HK-2 (cell line): ENCODE measurements at regions not wholly inside any gene's neighbourhood (a gene's known extent, or its start where the extent isn't known, plus 50 kb on each side); places are given as distances from the start of the nearest gene placed in this dataset.

Source experiments
- DNase-seq: peaks from one replicate; pipeline ENCODE4 v3.0.0-alpha.2; 2018; ENCODE audit not compliant: unreplicated experiment

DNA sequence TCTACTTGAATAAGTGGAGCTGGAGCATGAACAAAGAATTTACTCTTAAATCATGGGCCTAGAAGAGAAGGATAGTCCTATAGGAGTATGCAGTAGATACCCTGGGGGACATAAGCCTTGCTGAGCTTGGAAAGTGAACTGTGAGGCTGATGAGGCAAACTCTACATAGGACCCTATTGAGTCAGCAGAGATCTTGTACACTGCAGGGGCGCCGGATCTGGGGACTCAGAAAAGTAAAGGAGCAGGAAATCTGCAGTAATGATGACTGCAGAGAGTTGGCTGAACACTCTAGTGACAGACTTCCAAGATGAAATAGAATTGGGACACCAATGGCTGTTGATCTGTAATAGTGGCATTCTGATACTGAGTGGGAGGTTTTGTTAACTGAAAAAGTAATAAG is 543.7 kb downstream of the XIRP2 start:
- DNase-seq = no peak

- DNase-seq = no peak
Measured at GRCh38 chr2:167430447-167430846, 542.2 kb downstream of the XIRP2 start.

- no peak for DNase-seq
Measured at GRCh38 chr2:167424803-167425755, 536.8 kb downstream of the XIRP2 start.

DNA sequence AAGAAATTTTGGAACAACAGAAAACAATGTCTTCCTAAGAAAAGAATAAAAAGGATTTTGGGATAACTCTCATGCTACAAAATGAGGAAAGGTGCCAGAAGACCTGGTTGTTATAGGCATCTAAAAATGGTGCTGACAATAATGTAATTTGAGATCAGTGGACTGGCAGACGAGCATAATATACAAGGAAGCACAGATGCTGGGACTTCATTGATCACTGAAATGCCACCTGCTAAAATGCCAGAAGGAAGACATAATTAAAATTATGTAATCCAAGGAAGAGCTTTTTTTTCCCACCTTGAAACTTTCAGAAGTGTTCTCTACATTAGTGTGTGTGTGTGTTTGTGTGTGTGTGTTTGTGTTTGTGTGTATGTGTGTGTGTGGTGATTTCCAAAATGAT is 535.9 kb downstream of the XIRP2 start:
- DNase-seq = no peak

GRCh38 chr2:167423731-167424130 is 535.5 kb downstream of the XIRP2 start:
- no peak for DNase-seq

GRCh38 chr2:167420211-167420610 is 531.9 kb downstream of the XIRP2 start:
- DNase-seq = no peak

GRCh38 chr2:167415068-167415467 is 526.8 kb downstream of the XIRP2 start:
- DNase-seq = no peak

- no peak for DNase-seq
Measured at GRCh38 chr2:167411367-167411766, 523.1 kb downstream of the XIRP2 start.

- no peak for DNase-seq
Measured at GRCh38 chr2:167406558-167406957, 518.3 kb downstream of the XIRP2 start.

- no peak for DNase-seq
Measured at GRCh38 chr2:167404627-167405284, 516.5 kb downstream of the XIRP2 start.

DNA sequence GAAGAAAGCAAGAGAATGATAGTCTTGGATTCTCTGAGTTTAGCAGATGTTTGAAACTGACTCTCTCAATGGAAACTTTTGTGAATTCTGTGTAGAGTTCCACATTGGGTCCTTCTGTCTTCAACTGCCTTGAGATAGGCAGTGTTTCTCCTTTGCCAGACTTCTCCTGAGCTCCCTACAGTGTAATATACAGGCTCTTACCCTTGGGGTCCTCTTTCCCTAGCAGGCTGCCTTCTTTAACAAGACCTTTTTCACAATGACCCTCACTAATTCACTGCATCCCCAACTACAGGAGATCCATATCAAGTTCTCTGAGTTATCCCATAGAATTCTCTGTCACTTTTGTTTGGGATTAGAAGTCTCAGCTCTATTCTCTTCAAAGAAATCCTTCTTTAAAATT is 513.0 kb downstream of the XIRP2 start:
- no peak for DNase-seq

DNA sequence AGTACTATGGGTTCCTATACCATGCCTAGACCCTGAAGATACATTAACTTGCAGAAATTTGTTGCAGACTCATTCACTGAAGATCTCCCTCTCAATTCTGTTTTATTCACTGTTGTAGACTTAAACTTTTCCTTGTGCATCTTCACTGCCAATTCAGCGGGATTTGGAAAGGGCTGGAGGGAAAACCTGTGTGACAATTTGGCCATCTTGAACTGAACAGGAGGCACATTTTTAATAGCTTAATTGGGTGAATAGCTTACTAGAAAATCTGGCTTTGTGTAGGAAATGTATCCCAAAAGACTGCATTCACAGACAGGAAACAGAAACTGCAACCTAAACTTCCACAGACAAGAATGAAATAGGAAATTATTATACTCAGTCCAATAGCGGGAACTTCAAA is 512.3 kb downstream of the XIRP2 start:
- no peak for DNase-seq

DNA sequence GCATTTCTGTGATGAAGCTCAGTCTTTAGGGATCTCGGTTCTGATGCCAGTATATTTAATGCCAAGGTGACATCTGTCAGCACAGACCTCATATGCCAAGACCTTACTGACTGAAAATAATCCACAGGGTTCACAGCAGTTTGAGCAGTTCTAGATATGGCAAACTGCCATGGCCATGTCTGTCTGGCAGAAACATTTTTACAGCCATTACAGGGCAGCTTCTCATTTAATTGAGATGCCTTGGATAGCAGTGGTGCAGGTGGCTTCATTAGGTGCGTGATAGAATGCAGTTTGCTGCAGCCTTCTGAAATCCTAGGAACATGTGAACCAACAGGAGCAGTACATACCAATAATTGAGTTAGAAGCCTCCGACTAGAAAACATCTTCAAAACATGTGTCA is 510.6 kb downstream of the XIRP2 start:
- DNase-seq = no peak

GRCh38 chr2:167388901-167389300 is 500.6 kb downstream of the XIRP2 start:
- DNase-seq = no peak

DNA sequence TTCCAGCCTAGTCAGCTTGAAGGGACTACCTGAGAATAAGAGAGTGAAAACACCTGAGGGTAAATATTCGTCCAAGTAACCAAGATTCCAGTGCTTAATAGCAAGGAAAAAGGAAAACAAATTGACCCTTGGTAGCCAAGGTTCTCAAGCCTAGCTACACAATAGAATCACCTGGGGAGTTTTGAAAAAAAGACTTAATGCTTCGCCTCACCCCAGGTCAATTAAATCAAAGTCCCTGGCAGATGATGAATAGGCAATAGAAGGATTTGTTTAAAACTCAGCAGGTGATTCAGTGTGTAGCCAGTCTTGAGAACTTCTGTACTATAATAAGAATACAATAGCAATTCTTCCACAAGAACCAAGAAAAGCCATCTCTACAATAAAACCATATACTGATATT is 500.2 kb downstream of the XIRP2 start:
- no peak for DNase-seq

GRCh38 chr2:167386694-167387093 is 498.4 kb downstream of the XIRP2 start:
- DNase-seq = no peak

DNA sequence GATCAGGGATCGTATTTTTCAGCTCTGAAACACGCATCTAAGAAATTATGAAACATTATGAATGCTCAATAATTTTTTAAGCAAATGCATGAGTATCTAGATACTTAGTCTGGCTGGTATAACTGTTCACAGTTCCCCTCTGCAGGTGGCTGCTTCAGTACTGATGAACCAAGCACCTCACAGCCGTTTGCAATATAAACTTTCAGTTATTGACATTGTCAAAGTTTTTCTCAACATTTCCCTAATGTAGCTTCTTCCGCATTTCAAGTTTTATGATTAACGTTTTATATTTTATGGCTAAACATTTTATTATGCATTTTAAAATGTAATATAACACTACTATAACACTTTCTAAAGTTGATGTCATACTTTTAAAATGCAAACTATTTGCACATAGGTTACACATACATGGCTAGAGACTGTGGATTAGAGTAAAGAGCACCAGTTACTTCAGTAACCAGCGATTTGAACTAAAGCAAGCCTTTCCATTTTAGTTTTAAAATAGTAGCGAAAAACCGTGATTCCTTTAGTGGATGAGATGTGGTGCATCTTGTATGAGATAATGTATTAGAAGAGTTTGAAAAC is 495.4 kb downstream of the XIRP2 start:
- no peak for DNase-seq

- no peak for DNase-seq
Measured at GRCh38 chr2:167381349-167381748, 493.1 kb downstream of the XIRP2 start.

DNA sequence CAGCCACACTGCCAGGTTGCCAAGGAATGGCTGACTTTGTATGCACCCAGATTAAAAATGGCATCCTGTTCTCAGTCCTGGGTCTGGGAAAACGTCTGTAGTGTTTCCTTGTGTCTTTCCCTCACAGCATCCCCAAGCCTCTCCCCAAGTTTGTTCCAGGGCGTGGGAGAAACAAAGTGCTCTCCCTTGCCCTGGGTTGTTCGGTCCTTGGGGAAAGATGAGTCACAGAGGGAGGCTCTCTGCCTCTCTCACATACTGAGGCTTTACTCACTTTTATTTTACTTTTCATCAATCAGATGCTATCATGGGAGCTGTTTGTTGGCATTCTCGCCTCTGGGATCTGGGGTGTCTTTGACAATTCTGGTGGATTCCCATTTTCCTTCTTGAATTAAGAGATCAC is 492.3 kb downstream of the XIRP2 start:
- DNase-seq = no peak

- no peak for DNase-seq
Measured at GRCh38 chr2:167380094-167380493, 491.8 kb downstream of the XIRP2 start.

DNA sequence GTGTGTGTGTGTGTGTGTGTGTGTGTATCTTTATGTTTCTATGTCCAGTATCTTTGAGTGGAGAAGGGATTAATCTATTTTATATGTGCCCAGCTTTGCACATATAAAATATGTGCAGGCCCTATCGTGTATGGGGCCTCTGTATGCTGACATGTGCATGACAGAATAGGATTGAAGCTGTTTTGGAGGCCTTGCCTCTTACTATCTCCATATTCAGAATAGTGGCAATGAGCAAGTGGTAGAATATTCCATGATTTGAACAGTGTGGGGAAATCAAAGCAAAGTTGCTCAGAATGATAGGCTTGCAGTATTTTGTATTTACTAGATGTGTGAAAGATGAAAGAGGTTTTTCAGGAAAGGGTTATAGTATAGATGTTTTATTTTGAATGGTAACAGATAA is 480.8 kb downstream of the XIRP2 start:
- DNase-seq = no peak

DNA sequence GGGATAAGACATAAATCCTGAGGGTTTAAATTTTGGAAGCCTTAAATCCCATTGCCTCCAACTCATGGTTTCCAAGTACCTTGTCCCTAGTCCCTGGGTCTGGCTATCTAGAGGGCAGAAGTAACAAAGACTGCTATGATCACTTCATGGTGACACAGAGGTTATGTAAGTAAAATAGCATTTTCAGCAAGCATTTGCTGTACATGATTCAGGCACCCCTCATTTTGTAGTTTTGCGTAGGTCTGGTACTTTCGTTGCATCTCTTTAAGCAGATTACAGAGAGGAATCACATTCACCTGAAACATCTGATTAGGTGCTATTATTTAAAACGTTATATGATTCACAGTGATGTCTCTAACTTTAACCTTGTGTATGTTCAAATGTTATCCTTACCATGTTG is 480.1 kb downstream of the XIRP2 start:
- DNase-seq = no peak

DNA sequence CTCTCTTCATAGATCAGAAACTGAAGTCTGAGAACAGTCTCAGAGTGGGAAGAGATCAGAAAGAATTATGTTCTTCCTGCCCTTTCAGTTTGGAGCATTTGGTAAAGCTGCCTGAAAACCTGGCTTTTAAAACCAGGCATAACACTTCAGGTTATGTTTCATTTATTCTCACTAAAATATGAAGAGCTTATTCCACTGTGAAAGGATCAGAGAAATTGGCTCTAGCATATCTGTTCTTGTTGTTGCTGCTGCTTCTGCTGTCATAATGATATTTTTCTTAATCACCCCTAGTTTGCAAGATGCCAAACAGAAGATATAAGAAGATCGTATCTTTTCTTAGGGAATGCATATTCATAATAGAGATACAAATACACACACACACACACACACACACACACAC is 476.9 kb downstream of the XIRP2 start:
- no peak for DNase-seq
